Vagina (tissue), 2 donors: ENCODE measurements at regions not wholly inside any gene's neighbourhood (a gene's known extent, or its start where the extent isn't known, plus 50 kb on each side); places are given as distances from the start of the nearest gene placed in this dataset.

Experiments used
- POLR2AphosphoS5 ChIP-seq, 2 donors: sonication (generic); formaldehyde crosslinking; IDR thresholded peaks; one replicate each; pipeline ENCODE4 v1.9.0; 2017; ENCODE audit warnings: antibody characterized with exemption in 2 of 2, mild to moderate bottlenecking in 2 of 2, low read depth in 1 of 2; ENCODE audit not compliant: insufficient read depth in 1 of 2
- TF ChIP-seq, protein P1 (sequence below), 3 experiments: fragments of 450-650 bp in 2 of 3; fragments of 200-600 bp in 1 of 3; sonication (generic) in 1 of 3; IDR thresholded peaks; one replicate each; pipeline ENCODE4 v1.5.1; 2017 to 2019; ENCODE audit warnings: antibody characterized with exemption in 3 of 3, mild to moderate bottlenecking in 2 of 3, moderate library complexity in 2 of 3

DNA sequence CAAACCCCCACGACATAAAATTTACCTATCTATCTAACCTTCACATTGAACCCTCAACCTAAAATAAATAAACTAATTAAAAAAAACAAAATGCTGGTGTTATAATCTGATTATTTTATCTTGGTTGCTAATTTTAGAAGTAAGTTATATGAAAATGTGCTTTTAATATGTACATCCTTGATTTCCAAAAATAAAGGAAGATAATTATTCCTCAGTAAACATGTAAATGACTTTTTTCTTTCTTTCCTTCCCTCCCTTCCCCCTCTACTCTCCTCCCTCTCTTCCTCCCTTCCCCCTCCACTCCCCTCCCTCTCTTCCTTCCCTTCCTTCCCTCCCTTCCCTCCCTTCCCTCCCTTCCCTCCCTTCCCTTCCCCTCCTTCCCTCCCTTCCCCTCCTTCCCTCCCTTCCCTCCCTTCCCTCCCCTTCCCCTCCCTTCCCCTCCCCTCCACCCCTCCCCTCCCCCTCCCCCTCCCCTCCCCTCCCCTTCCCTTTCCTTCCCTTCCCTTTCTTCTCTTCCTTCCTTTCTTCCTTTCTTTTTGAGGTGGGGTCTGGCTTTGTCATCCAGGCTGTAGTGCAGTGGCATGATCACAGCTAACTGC lies 180.0 kb upstream of the GIMD1 start:
- no peak for TF ChIP-seq POLR2AphosphoS5 (IDR thresholded peaks at IDR 0.05; ENCODE audit: insufficient read depth in 1 of 2, low read depth in 1 of 2)
- TF ChIP-seq, protein P1, sequence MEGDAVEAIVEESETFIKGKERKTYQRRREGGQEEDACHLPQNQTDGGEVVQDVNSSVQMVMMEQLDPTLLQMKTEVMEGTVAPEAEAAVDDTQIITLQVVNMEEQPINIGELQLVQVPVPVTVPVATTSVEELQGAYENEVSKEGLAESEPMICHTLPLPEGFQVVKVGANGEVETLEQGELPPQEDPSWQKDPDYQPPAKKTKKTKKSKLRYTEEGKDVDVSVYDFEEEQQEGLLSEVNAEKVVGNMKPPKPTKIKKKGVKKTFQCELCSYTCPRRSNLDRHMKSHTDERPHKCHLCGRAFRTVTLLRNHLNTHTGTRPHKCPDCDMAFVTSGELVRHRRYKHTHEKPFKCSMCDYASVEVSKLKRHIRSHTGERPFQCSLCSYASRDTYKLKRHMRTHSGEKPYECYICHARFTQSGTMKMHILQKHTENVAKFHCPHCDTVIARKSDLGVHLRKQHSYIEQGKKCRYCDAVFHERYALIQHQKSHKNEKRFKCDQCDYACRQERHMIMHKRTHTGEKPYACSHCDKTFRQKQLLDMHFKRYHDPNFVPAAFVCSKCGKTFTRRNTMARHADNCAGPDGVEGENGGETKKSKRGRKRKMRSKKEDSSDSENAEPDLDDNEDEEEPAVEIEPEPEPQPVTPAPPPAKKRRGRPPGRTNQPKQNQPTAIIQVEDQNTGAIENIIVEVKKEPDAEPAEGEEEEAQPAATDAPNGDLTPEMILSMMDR (IDR thresholded peaks at IDR 0.05), result no peak
